ENCODE measurements at regions not wholly inside any gene's neighbourhood (a gene's known extent, or its start where the extent isn't known, plus 50 kb on each side); places are given as distances from the start of the nearest gene placed in this dataset.

- Histone ChIP-seq H3K4me3 (ENCODE audit: low read length) (no peak overlapping the region), H3K9me3 (ENCODE audit: low read length) (no peaks in the 10 kb centered on the region), H3F3A (ENCODE audit: low read length, unreplicated experiment) (no peaks in the 10 kb centered on the region), H3K27ac (ENCODE audit: low read length) (no peak overlapping the region), H2AFZ (ENCODE audit: low read length) (no peak overlapping the region), H3K27me3 (ENCODE audit: low read length) (no peaks in the 10 kb centered on the region), H3K4me1 (ENCODE audit: insufficient read depth, low read length) (no peaks in the 10 kb centered on the region), H3K9me2 (replicated peaks; ENCODE audit: low read length) (no peaks in the 10 kb centered on the region; the same call in 1 of the 2 replicates), H3K79me2 (ENCODE audit: low read length) (no peaks in the 10 kb centered on the region), H3K36me3 (ENCODE audit: low read depth, low read length) (no peaks in the 10 kb centered on the region), H3K9ac (ENCODE audit: low read length) (no peak overlapping the region), H4K20me1 (ENCODE audit: low read length) (no peaks in the 10 kb centered on the region), H3K4me2 (ENCODE audit: low read length) (no peak overlapping the region)
- no TSS peak for BruUV-seq (replicated peaks)
- TF ChIP-seq CTCF (conservative IDR thresholded peaks at IDR 0.05; ENCODE audit: low read depth, low read length) (no peak), EZH2 (IDR thresholded peaks at IDR 0.05; ENCODE audit: low read length, unreplicated experiment) (no peak), EZH2phosphoT487 (IDR thresholded peaks at IDR 0.05; ENCODE audit: borderline replicate concordance, low read length) (no peak)
- intact Hi-C loops (cut with micrococcal nuclease): no loop called here
- CTCF ChIA-PET: no interaction called here
- POLR2A ChIA-PET (ENCODE audit: unreplicated experiment): no interaction called here
- no peak for ATAC-seq
- DNase-seq: no peak
These were observed 132.9 kb upstream of the SIX2 start for GRCh38 chr2:45141883-45142866.

GRCh38 chr2:45140675-45141074, 131.4 kb upstream of the SIX2 start:
- H2AFZ ChIP-seq (ENCODE audit: low read length): no peak overlapping the region
- TF ChIP-seq EZH2phosphoT487 (IDR thresholded peaks at IDR 0.05; ENCODE audit: borderline replicate concordance, low read length) (no peak), CTCF (conservative IDR thresholded peaks at IDR 0.05; ENCODE audit: low read depth, low read length) (no peak), EZH2 (IDR thresholded peaks at IDR 0.05; ENCODE audit: low read length, unreplicated experiment) (no peak)
- intact Hi-C loops (cut with micrococcal nuclease): no loop called here
- DNase-seq (no peak), ATAC-seq (no peak)
- H4K20me1 ChIP-seq (ENCODE audit: low read length): no peaks in the 10 kb centered on the region
- H3K79me2 ChIP-seq (ENCODE audit: low read length): no peaks in the 10 kb centered on the region
- H3K4me3 ChIP-seq (ENCODE audit: low read length): no peak overlapping the region
- no TSS peak for BruUV-seq (replicated peaks)
- no peak overlapping the region for H3K27ac ChIP-seq (ENCODE audit: low read length)
- no peaks in the 10 kb centered on the region for H3F3A ChIP-seq (ENCODE audit: low read length, unreplicated experiment)
- H3K36me3 ChIP-seq (ENCODE audit: low read depth, low read length): no peaks in the 10 kb centered on the region
- CTCF ChIA-PET: no interaction called here
- H3K9me3 ChIP-seq (ENCODE audit: low read length): no peaks in the 10 kb centered on the region
- no peak overlapping the region for H3K9ac ChIP-seq (ENCODE audit: low read length)
- H3K9me2 ChIP-seq (replicated peaks; ENCODE audit: low read length): no peaks in the 10 kb centered on the region; the same call in 1 of the 2 replicates
- POLR2A ChIA-PET (ENCODE audit: unreplicated experiment): no interaction called here
- H3K27me3 ChIP-seq (ENCODE audit: low read length): no peaks in the 10 kb centered on the region
- no peaks in the 10 kb centered on the region for H3K4me1 ChIP-seq (ENCODE audit: insufficient read depth, low read length)
- H3K4me2 ChIP-seq (ENCODE audit: low read length): no peak overlapping the region

- ChIA-PET POLR2A (ENCODE audit: unreplicated experiment) (no interaction called here), CTCF (no interaction called here)
- intact Hi-C loops (cut with micrococcal nuclease): no loop called here
- Histone ChIP-seq H3K79me2 (ENCODE audit: low read length) (no peaks in the 10 kb centered on the region), H3K9me3 (ENCODE audit: low read length) (no peaks in the 10 kb centered on the region), H3K27me3 (ENCODE audit: low read length) (no peaks in the 10 kb centered on the region), H3K36me3 (ENCODE audit: low read depth, low read length) (no peaks in the 10 kb centered on the region), H3K9me2 (replicated peaks; ENCODE audit: low read length) (no peaks in the 10 kb centered on the region; the same call in 1 of the 2 replicates), H3K4me3 (ENCODE audit: low read length) (no peak overlapping the region), H3K9ac (ENCODE audit: low read length) (no peak overlapping the region), H2AFZ (ENCODE audit: low read length) (no peak overlapping the region), H3K27ac (ENCODE audit: low read length) (no peak overlapping the region), H3F3A (ENCODE audit: low read length, unreplicated experiment) (no peaks in the 10 kb centered on the region), H3K4me2 (ENCODE audit: low read length) (no peak overlapping the region), H3K4me1 (ENCODE audit: insufficient read depth, low read length) (no peaks in the 10 kb centered on the region), H4K20me1 (ENCODE audit: low read length) (no peaks in the 10 kb centered on the region)
- no peak for DNase-seq
- TF ChIP-seq EZH2 (IDR thresholded peaks at IDR 0.05; ENCODE audit: low read length, unreplicated experiment): no peak
- TF ChIP-seq EZH2phosphoT487 (IDR thresholded peaks at IDR 0.05; ENCODE audit: borderline replicate concordance, low read length): no peak
- TF ChIP-seq CTCF (conservative IDR thresholded peaks at IDR 0.05; ENCODE audit: low read depth, low read length): no peak
- no peak for ATAC-seq
- BruUV-seq (replicated peaks): no TSS peak
These were observed 129.7 kb upstream of the SIX2 start for GRCh38 chr2:45138904-45139303.
